Gastroesophageal sphincter (tissue), 3 donors: ENCODE measurements at regions not wholly inside any gene's neighbourhood (a gene's known extent, or its start where the extent isn't known, plus 50 kb on each side); places are given as distances from the start of the nearest gene placed in this dataset.

Source experiments
- CTCF ChIP-seq, 4 experiments: fragments of 200-600 bp in 2 of 4; fragments of 450-650 bp in 2 of 4; sonication (generic) in 1 of 4; IDR thresholded peaks; one replicate each; pipeline ENCODE4 v1.5.1; 2017 to 2019; ENCODE audit warnings: antibody characterized with exemption in 4 of 4, mild to moderate bottlenecking in 2 of 4, moderate library complexity in 2 of 4
- EP300 ChIP-seq: sonication (generic); formaldehyde crosslinking; IDR thresholded peaks from one replicate; pipeline ENCODE4 v1.6.1; 2017; ENCODE audit warnings: antibody characterized with exemption, mild to moderate bottlenecking
- POLR2A ChIP-seq, 2 donors: fragments of 450-650 bp; IDR thresholded peaks; one replicate each; pipeline ENCODE4 v1.6.1; 2017; ENCODE audit warnings: antibody characterized with exemption in 2 of 2, mild to moderate bottlenecking in 2 of 2, moderate library complexity in 1 of 2
- POLR2AphosphoS5 ChIP-seq: sonication (generic); formaldehyde crosslinking; IDR thresholded peaks from one replicate; pipeline ENCODE4 v1.6.1; 2017; ENCODE audit warnings: antibody characterized with exemption

GRCh38 chr1:60679524-60680375, 402.6 kb upstream of the NFIA start:
- TF ChIP-seq CTCF (IDR thresholded peaks at IDR 0.05) (no peak), POLR2AphosphoS5 (no peak), POLR2A (IDR thresholded peaks at IDR 0.05) (no peak), EP300 (no peak)
